ENCODE measurements at regions not wholly inside any gene's neighbourhood (a gene's known extent, or its start where the extent isn't known, plus 50 kb on each side); places are given as distances from the start of the nearest gene placed in this dataset.
"Not testable (repeated sequence)": the region's sequence is repeated elsewhere in the genome, so short reads cannot be mapped to it uniquely, and the experiment has no call there.

- DNase-seq (ENCODE audit: low read depth), result no peak
Observed at GRCh38 chr6:43886067-43886461, 116.1 kb downstream of the VEGFA start.

DNA sequence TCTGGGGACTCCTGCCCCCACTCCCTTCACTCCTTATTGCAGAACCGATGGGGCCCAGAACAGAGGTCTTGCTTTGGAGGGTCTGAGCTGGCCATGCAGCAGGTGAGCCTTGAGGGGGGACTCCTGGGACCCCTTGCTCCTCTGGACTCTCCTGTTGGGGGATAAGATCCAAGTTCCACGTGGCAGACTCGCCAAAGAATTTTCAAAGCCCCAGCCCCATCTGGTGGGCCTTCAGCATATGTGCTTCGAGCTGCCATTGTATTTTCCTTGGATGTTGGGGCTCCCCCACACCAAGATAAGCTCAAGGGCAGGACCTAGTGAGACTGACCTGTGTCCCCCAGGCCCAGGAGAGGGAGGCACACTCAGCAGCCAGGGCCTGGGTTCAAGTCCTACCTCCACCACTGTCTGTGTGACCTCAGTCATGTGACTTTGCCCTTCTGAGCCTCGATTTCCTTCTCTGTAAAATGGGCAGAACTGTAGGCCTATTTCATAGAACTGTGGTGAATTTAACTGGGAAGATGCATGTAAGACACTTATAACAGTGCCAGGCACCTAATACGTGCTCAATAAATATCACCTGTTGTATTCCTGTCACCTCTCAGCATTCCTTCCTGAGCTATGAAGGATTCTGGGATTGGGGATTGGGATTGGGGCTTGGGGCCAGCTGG is 115.5 kb downstream of the VEGFA start:
- Histone ChIP-seq H3K36me3 (ENCODE audit: control insufficient read depth, insufficient read depth, low read length) (no peaks in the 10 kb centered on the region), H3K27me3 (ENCODE audit: control insufficient read depth, insufficient read depth, low read length) (peaks cover 5% of the 10 kb centered on the region), H3K4me3 (ENCODE audit: low read depth, low read length) (no peak overlapping the region)
- DNase-seq (ENCODE audit: low read depth), result no peak
- TF ChIP-seq CTCF (IDR thresholded peaks at IDR 0.05; ENCODE audit: insufficient read depth, low read length, poor library complexity, severe bottlenecking), result no peak

More at GRCh38 chr6:43886067-43886461, 116.1 kb downstream of the VEGFA start:
- no peak for TF ChIP-seq CTCF (IDR thresholded peaks at IDR 0.05; ENCODE audit: insufficient read depth, low read length, poor library complexity, severe bottlenecking)
- Histone ChIP-seq H3K4me3 (ENCODE audit: low read depth, low read length) (no peak overlapping the region), H3K27me3 (ENCODE audit: control insufficient read depth, insufficient read depth, low read length) (peaks cover 9% of the 10 kb centered on the region), H3K36me3 (ENCODE audit: control insufficient read depth, insufficient read depth, low read length) (no peaks in the 10 kb centered on the region)

DNA sequence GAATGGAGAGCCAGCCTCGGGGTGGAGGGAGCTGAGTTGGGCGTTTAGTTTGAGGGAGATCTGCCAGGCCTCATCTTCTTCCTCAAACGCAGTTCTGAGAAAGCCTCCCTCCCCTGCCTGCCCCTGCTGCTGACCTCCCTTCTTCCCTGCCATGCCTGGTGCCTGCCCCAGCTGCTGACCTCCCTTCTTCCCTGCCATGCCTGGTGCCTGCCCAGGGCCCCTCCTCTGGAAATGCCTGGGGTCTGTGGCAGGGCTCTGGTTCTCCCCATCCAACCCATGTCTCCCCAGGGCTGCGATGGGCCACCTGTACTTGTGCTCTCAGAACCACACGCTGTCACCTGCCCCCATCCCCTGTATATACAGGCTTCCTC is 114.6 kb downstream of the VEGFA start:
- TF ChIP-seq CTCF (IDR thresholded peaks at IDR 0.05; ENCODE audit: insufficient read depth, low read length, poor library complexity, severe bottlenecking), result no peak
- Histone ChIP-seq H3K4me3 (ENCODE audit: low read depth, low read length) (no peak overlapping the region), H3K27me3 (ENCODE audit: control insufficient read depth, insufficient read depth, low read length) (peaks cover 3% of the 10 kb centered on the region), H3K36me3 (ENCODE audit: control insufficient read depth, insufficient read depth, low read length) (no peaks in the 10 kb centered on the region)
- DNase-seq (ENCODE audit: low read depth), result no peak

- Histone ChIP-seq H3K4me3 (ENCODE audit: low read depth, low read length) (no peak overlapping the region), H3K27me3 (ENCODE audit: control insufficient read depth, insufficient read depth, low read length) (peaks cover 3% of the 10 kb centered on the region), H3K36me3 (ENCODE audit: control insufficient read depth, insufficient read depth, low read length) (no peaks in the 10 kb centered on the region)
- TF ChIP-seq CTCF (IDR thresholded peaks at IDR 0.05; ENCODE audit: insufficient read depth, low read length, poor library complexity, severe bottlenecking), result no peak
- DNase-seq (ENCODE audit: low read depth), result no peak
Observed at GRCh38 chr6:43883847-43884651, 114.0 kb downstream of the VEGFA start.

DNA sequence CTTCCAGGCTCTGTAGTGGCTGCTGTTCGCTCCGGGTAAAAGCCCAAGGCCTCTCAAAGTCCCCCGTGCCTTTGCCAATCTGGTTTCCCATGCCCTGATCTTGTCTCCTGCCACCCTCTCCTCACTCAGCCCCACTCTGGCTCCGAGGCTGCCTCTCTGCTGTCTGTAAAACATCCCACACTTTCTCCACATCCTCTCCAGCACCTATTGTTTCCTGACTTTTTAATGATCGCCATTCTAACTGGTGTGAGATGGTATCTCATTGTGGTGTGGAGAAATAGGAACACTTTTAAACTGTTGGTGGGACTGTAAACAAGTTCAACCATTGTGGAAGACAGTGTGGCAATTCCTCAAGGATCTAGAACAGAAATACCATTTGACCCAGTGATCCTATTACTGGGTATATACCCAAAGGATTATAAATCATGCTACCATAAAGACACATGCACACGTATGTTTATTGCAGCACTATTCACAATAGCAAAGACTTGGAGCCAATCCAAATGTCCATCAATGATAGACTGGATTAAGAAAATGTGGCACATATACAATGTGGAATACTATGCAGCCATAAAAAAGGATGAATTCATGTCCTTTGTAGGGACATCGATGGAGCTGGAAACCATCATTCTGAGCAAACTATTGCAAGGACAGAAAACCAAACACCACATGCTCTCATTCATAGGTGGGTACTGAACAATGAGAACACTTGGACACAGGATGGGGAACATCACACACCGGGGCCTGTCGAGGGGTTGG is 112.9 kb downstream of the VEGFA start:
- not testable (repeated sequence) for H3K4me3 ChIP-seq (ENCODE audit: low read depth, low read length); H3K36me3 ChIP-seq (ENCODE audit: control insufficient read depth, insufficient read depth, low read length); H3K27me3 ChIP-seq (ENCODE audit: control insufficient read depth, insufficient read depth, low read length); DNase-seq (ENCODE audit: low read depth)
